GM18505 (cell line): ENCODE measurements at regions not wholly inside any gene's neighbourhood (a gene's known extent, or its start where the extent isn't known, plus 50 kb on each side); places are given as distances from the start of the nearest gene placed in this dataset.
A peak's percentile ranks its signal among the peaks of the same experiment; 100 is the strongest.
"Not testable (repeated sequence)": the region's sequence is repeated elsewhere in the genome, so short reads cannot be mapped to it uniquely, and the experiment has no call there.

Source experiments
- ATAC-seq: cut with Tn5 transposase; IDR thresholded peaks from one replicate; pipeline ENCODE4 v1.9.1; 2021; ENCODE audit not compliant: unreplicated experiment
- POLR2A ChIP-seq: IDR thresholded peaks from 4 replicates; pipeline ENCODE4 v1.6.1; 2011; ENCODE audit warnings: borderline replicate concordance; ENCODE audit not compliant: insufficient read depth, insufficient read length; ENCODE audit errors: extremely low read depth

DNA sequence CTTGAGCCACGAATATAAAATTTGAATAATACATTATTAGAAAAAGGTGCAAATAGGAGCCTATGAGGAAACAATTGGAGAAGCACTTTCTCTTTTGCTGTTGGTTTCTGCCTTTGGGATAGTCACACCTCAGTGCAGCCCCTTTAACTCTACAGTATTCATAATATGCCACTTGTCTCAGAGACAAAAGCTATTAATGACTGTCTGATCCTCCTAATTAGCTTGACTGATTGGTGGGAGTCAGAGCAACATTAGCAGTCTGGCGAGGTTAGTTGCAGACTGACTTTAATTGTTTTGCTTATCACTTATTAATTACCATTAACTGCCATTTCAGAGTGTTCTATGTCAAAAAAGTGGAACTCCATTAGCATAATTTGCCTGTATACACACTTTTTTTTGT lies 225.0 kb upstream of the ARHGEF26 start:
- ATAC-seq: no peak
- no peak for TF ChIP-seq POLR2A

DNA sequence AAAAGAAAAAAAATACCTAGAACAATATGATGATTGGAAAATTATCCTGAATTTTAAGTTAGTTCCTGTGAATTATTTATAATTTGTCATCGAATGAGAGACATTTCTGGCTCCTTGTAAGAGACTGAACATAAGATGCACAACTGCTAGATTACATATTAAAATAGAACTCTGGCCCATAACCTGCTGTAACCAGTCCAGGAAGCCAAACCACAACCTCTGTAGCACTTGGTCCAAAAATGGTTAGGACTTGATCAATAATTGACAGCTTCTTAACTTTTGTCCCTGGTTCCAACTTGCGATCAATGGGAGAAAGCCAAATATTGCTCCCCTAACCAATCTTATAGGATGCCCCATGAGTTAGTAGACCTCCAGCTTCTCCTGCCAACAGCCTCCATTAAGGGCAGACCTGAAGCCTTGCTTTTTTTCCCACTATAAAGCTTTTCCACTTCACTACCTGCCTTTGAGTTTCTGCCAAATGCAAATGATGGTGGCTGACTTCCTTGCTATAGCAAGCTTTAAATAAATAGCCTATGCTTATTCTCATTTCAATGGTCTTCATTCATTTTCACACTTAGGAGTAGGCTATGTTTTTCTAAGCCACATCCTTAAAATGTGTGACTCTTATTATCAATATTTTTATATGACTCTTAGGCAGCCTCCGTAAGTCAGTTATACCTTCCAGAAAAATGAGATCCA lies 224.0 kb upstream of the ARHGEF26 start:
- ATAC-seq: peak; percentile 83
- TF ChIP-seq POLR2A: no peak

DNA sequence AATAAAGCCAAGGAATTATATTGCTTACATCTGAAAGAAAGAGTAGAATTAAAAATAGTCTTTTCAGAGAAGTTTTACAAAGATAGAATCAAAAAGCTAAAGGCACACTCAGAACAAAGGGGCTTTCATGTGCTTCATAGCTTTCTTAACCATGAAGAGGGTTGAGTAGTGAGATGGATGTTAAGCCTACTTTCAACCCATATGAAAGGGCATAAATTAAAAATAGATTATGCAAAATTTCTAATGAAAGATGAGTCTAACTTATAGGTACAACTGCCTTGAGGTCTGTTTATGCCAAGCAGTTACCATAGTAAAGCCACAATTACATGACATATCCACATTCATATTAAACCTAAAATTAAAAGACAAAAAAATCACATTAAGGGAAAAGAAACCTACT lies 223.3 kb upstream of the ARHGEF26 start:
- peak; percentile 53 for ATAC-seq
- TF ChIP-seq POLR2A: no peak

GRCh38 chr3:153901152-153901551 lies 220.0 kb upstream of the ARHGEF26 start:
- no peak for ATAC-seq
- TF ChIP-seq POLR2A: no peak

GRCh38 chr3:153901991-153902390 lies 219.2 kb upstream of the ARHGEF26 start:
- TF ChIP-seq POLR2A: no peak
- no peak for ATAC-seq

- no peak for TF ChIP-seq POLR2A
- ATAC-seq: peak; percentile 95
These were observed 217.8 kb upstream of the ARHGEF26 start for GRCh38 chr3:153903430-153903829.

DNA sequence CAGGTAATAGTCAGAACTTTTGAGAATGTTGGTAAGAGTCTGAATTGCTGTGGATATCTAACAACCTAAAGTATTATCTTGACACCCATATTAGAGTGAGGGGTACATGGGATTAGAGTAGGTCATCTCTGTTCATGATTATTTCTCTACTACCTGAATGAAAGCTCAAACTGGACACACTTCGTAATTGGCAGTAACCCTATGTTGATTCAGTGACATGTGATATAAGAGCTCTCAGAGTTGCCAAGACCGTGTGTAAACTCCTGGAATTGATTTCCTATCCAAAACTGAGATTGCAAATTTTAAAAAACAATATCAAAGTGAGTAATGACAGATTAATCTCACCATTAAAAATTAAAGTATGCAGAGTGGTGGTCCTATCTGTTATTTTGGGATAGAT lies 214.8 kb upstream of the ARHGEF26 start:
- TF ChIP-seq POLR2A: no peak
- ATAC-seq: no peak

GRCh38 chr3:153910387-153910786 lies 210.8 kb upstream of the ARHGEF26 start:
- TF ChIP-seq POLR2A: no peak
- no peak for ATAC-seq

- no peak for ATAC-seq
- TF ChIP-seq POLR2A: no peak
These were observed 210.1 kb upstream of the ARHGEF26 start for GRCh38 chr3:153911116-153911515.

- TF ChIP-seq POLR2A: no peak
- no peak for ATAC-seq
These were observed 201.4 kb upstream of the ARHGEF26 start for GRCh38 chr3:153919773-153920172.

DNA sequence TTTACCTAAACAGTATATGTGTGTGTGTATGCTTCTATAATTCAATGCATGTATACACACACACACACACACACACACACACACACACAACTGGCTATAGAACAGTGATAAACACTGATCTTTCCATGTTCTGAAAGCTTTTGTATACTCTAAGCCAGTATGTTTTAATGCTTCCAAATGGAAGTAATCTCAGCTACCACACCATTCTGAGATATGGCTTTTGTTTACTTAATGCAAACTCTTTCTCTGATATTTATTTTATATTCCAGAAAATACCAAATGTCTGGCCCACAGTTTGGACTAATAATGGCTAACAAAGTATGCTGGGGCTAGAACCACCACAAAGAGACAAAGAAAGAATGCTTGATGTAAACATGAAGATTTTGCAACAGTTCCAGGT lies 199.4 kb upstream of the ARHGEF26 start:
- no peak for ATAC-seq
- TF ChIP-seq POLR2A: no peak

GRCh38 chr3:153925841-153926514 lies 195.2 kb upstream of the ARHGEF26 start:
- TF ChIP-seq POLR2A: no peak
- ATAC-seq: no peak

GRCh38 chr3:153927107-153927506 lies 194.1 kb upstream of the ARHGEF26 start:
- ATAC-seq: no peak
- no peak for TF ChIP-seq POLR2A

GRCh38 chr3:153928851-153929250 lies 192.3 kb upstream of the ARHGEF26 start:
- TF ChIP-seq POLR2A: no peak
- no peak for ATAC-seq

DNA sequence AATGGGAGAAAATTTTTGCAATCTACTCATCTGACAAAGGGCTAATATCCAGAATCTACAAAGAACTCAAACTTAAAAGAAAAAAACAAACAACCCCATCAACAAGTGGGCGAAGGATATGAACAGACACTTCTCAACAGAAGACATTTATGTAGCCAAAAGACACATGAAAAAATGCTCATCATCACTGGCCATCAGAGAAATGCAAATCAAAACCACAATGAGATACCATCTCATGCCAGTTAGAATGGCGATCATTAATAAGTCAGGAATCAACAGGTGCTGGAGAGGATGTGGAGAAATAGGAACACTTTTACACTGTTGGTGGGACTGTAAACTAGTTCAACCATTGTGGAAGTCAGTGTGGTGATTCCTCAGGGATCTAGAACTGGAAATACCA lies 187.7 kb upstream of the ARHGEF26 start:
- not testable (repeated sequence) for ATAC-seq
